ENCODE measurements at regions not wholly inside any gene's neighbourhood (a gene's known extent, or its start where the extent isn't known, plus 50 kb on each side); places are given as distances from the start of the nearest gene placed in this dataset.

DNA sequence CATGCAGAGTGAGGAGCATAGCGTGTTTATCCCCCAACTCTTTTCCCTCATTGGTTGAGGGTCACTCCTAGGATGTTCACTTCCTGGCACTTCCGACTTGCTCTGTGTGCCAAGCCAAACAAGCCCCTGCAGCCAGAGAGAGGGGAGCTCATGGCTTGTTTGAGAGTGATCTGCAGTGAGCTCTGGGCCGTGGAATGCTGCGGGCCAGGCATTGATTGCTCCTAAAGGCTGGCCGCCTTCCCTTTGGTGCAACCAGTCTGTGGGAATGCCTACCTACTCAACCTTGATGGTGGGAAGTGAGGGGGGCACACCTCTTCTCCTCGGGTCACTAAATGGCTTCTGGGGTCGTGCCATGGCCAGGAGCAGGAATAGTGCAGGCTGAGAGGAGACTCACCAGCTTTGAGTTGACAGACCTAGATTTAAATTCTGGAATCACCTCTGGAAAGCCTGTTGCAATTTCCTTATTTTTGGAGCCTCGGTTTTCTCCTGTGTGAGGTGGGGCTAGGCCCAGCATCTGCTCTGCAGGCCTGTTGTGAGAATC, 152.0 kb upstream of the STX18 start:
- TF ChIP-seq, protein P1, sequence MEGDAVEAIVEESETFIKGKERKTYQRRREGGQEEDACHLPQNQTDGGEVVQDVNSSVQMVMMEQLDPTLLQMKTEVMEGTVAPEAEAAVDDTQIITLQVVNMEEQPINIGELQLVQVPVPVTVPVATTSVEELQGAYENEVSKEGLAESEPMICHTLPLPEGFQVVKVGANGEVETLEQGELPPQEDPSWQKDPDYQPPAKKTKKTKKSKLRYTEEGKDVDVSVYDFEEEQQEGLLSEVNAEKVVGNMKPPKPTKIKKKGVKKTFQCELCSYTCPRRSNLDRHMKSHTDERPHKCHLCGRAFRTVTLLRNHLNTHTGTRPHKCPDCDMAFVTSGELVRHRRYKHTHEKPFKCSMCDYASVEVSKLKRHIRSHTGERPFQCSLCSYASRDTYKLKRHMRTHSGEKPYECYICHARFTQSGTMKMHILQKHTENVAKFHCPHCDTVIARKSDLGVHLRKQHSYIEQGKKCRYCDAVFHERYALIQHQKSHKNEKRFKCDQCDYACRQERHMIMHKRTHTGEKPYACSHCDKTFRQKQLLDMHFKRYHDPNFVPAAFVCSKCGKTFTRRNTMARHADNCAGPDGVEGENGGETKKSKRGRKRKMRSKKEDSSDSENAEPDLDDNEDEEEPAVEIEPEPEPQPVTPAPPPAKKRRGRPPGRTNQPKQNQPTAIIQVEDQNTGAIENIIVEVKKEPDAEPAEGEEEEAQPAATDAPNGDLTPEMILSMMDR (IDR thresholded peaks at IDR 0.05): no peak
- TF ChIP-seq POLR2A (IDR thresholded peaks at IDR 0.05): no peak
